GM12878 (cell line): ENCODE measurements at regions not wholly inside any gene's neighbourhood (a gene's known extent, or its start where the extent isn't known, plus 50 kb on each side); places are given as distances from the start of the nearest gene placed in this dataset.

Experiments
- ATAC-seq: fragments of 200-7000 bp; cut with Tn5 transposase; 3 replicates; pipeline ENCODE4 v1.9.1; 2020; ENCODE audit warnings: mild to moderate bottlenecking, moderate library complexity
- BruUV-seq: library from RNA; stranded (reverse); fragments of 400-500 nt; replicated peaks from 2 replicates; lab custom pipeline; 2021; lab: Mats Ljungman, UMichigan
- CTCF ChIA-PET: fragments of 300-600 bp; sonication (Branson Sonifier 250); formaldehyde crosslinking; extraction: SDS; loops from one replicate; lab custom pipeline; 2021; ENCODE audit warnings: inconsistent platforms; lab: Yijun Ruan, JAX
- POLR2A ChIA-PET: fragments of 350-600 bp; formaldehyde crosslinking; extraction: SDS; loops from one replicate; lab custom pipeline; 2021; ENCODE audit warnings: inconsistent platforms; lab: Charles Lee
- RAD21 ChIA-PET: fragments of 300-600 bp; sonication (Branson Sonifier 250); formaldehyde crosslinking; loops from one replicate; lab custom pipeline; 2023; ENCODE audit warnings: antibody characterized with exemption; ENCODE audit not compliant: unreplicated experiment; lab: Charles Lee
- SMC1A ChIA-PET: fragments of 300-600 bp; sonication (Branson Sonifier 250); formaldehyde crosslinking; loops from one replicate; lab custom pipeline; 2023; ENCODE audit not compliant: unreplicated experiment, uncharacterized antibody; lab: Charles Lee
- DNase-seq: peaks from one replicate; pipeline ENCODE4 v3.0.0-alpha.2; 2011; ENCODE audit warnings: low read depth, low spot score
- FAIRE-seq: peaks from 3 replicates; lab custom pipeline; 2011; peaks lifted over from hg19 to GRCh38; lab: Jason Lieb, UNC
- H2AFZ ChIP-seq: 2 replicates; pipeline ENCODE4 v1.6.0; 2011; ENCODE audit warnings: low read depth, low read length, control low read depth; ENCODE audit not compliant: control insufficient read depth
- H3K27ac ChIP-seq: 2 replicates; pipeline ENCODE4 v1.5.1; 2011; ENCODE audit warnings: control low read depth; ENCODE audit not compliant: control insufficient read depth, insufficient read depth
- H3K27me3 ChIP-seq, 2 experiments: replicated peaks in 1 of 2; 2 replicates each; pipeline versions ENCODE4 v1.6.0 to v1.6.1; 2011; ENCODE audit warnings: low read length in 1 of 2; ENCODE audit not compliant: control insufficient read depth in 2 of 2, insufficient read depth in 2 of 2
- H3K36me3 ChIP-seq, 2 experiments: 2 replicates each; pipeline ENCODE4 v1.5.1; 2011; ENCODE audit warnings: low read length in 1 of 2; ENCODE audit not compliant: control insufficient read depth in 2 of 2, insufficient read depth in 2 of 2
- H3K4me1 ChIP-seq: 2 replicates; pipeline ENCODE4 v1.6.1; 2011; ENCODE audit warnings: mild to moderate bottlenecking, low read length, moderate library complexity, mixed read lengths; ENCODE audit not compliant: control insufficient read depth, insufficient read depth
- H3K4me2 ChIP-seq: 2 replicates; pipeline ENCODE4 v1.6.0; 2011; ENCODE audit warnings: control low read depth; ENCODE audit not compliant: control insufficient read depth, insufficient read depth
- H3K4me3 ChIP-seq: fragments of 200-600 bp; sonication (generic); 2 replicates; pipeline ENCODE4 v1.5.1; 2016
- H3K79me2 ChIP-seq: 2 replicates; pipeline ENCODE4 v1.6.0; 2011; ENCODE audit warnings: low read length; ENCODE audit not compliant: control insufficient read depth, insufficient read depth
- H3K9ac ChIP-seq: 2 replicates; pipeline ENCODE4 v1.8.0; 2011; ENCODE audit warnings: low read length, control low read depth, mixed read lengths; ENCODE audit not compliant: control insufficient read depth, insufficient read depth
- H3K9me3 ChIP-seq: replicated peaks from 3 replicates; pipeline ENCODE4 v1.5.1; 2011; ENCODE audit warnings: mild to moderate bottlenecking, low read length; ENCODE audit not compliant: control insufficient read depth, insufficient read depth
- H4K20me1 ChIP-seq: 2 replicates; pipeline ENCODE4 v1.6.0; 2011; ENCODE audit not compliant: control insufficient read depth, insufficient read depth
- EGR1 ChIP-seq, 2 experiments: IDR thresholded peaks; 1 replicate in 1 of 2; 2 replicates in 1 of 2; pipeline ENCODE4 v1.6.1; 2011 to 2012; ENCODE audit warnings: low read depth in 2 of 2, low read length in 2 of 2, borderline replicate concordance in 1 of 2, mild to moderate bottlenecking in 1 of 2, moderate library complexity in 1 of 2
- PAX8 ChIP-seq: fragments of 450-650 bp; IDR thresholded peaks from 2 replicates; pipeline ENCODE4 v1.6.1; 2017; ENCODE audit warnings: mild to moderate bottlenecking, moderate library complexity
- STAT3 ChIP-seq: IDR thresholded peaks from 2 replicates; pipeline ENCODE4 v1.6.1; 2011; ENCODE audit warnings: low read depth, low read length, improper control_type of control experiment
- TCF3 ChIP-seq: IDR thresholded peaks from 2 replicates; pipeline ENCODE4 v1.6.1; 2012; ENCODE audit warnings: low read depth, mild to moderate bottlenecking, low read length, borderline replicate concordance; ENCODE audit not compliant: insufficient read depth
- ZNF274 ChIP-seq: IDR thresholded peaks from one replicate; pipeline ENCODE4 v1.8.0; 2011; ENCODE audit not compliant: insufficient read length, insufficient read depth
- WGBS: methylation state at CpG from one replicate; pipeline ENCODE4 v1.1.6; 2016; ENCODE audit warnings: low lambda C conversion rate; ENCODE audit not compliant: insufficient replicate concordance, insufficient coverage; ENCODE audit errors: missing lambda C conversion rate; 5-methylcytosine and 5-hydroxymethylcytosine counted together
- in situ Hi-C: fragments of 300-500 bp; cut with MboI; formaldehyde crosslinking; loops from 9 replicates; pipeline ENCODE4 v1.14.3; 2018; ENCODE audit warnings: mixed read lengths
- intact Hi-C: fragments of 100-400 bp; cut with micrococcal nuclease; formaldehyde crosslinking; loops from one replicate; pipeline ENCODE4 v1.14.2; 2022; ENCODE audit not compliant: unreplicated experiment
- TF ChIP-seq, protein P1 (sequence below): IDR thresholded peaks from 2 replicates; pipeline ENCODE4 v1.6.1; 2011; ENCODE audit warnings: mild to moderate bottlenecking, low read depth, low read length, moderate library complexity; ENCODE audit not compliant: insufficient replicate concordance
- TF ChIP-seq, protein P2 (sequence below): IDR thresholded peaks from 2 replicates; pipeline ENCODE4 v1.6.1; 2011; ENCODE audit warnings: borderline replicate concordance, low read depth, mild to moderate bottlenecking, moderate library complexity, low read length; ENCODE audit not compliant: insufficient read depth, poor library complexity, severe bottlenecking
- TF ChIP-seq, protein P3 (sequence below): fragments of 450-650 bp; IDR thresholded peaks from 2 replicates; pipeline ENCODE4 v1.6.1; 2016; ENCODE audit warnings: mild to moderate bottlenecking

DNA sequence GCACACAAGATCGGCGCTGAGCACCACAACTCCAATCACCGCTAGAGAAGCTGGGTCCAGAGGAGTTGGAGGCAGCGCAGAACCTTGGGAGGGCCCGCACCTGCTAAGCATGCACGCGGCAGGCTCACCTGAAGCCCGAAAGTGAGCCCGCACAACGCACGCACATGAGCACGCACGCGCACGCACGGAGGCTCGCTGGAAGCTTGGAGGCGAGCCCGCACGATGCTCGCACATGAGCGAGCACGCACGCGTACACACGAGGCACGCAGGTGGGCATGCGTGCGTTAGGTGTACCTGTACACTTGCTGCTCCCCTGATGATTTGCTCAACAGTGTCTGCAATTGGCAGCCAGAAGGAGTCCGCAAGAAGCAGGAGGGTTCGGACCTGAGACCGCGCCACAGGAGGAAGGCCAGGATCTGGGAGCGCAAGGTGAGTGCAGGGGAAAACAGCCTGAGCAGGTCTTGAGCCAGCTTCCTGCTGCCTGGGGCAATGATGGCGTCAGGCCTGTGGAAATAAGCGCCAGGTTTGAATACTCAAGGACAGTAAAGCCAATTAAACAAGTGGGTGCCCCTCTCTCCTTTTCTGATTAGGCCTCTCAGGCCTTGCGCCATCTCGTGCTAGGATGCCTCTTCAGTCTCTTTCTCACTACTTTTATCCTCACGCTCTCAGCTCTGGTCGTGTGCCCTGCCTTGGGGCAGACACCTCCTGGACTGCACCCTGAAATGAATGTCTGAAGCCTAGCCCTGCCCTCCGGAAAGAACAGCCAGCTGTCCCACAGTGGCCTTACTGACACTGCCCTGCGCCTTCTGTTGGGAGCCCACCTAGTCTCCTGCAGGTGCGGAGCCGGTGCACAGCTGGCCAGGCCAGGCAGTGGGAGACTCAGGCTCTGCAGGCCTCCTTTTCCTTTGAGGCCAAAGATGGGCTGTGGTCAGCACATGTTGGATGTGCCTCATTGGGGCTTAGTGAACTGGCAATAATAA, 340.4 kb downstream of the CDC5L start:
- H2AFZ ChIP-seq: no peak overlapping the region
- ChIA-PET CTCF (interaction anchor here (1.4 kb wide), 1 partner anchor 72 kb away, joined by 4 read pairs; no protein-coding TSS in a partner anchor), POLR2A (interaction anchor here (1.3 kb wide), 1 partner anchor 13 kb away, joined by 3 read pairs; no protein-coding TSS in a partner anchor), SMC1A (interaction anchor here (1.0 to 1.3 kb wide), 5 partner anchors 14 to 135 kb away, joined by 3 read pairs; no protein-coding TSS in a partner anchor), RAD21 (no interaction called here)
- WGBS: 89% methylated on average over 44 of the region's 44 CpGs
- BruUV-seq: no TSS peak
- no peaks in the 10 kb centered on the region for H3K9me3 ChIP-seq
- no peaks in the 10 kb centered on the region for H3K79me2 ChIP-seq
- H3K9ac ChIP-seq: no peak overlapping the region
- DNase-seq (no peak), FAIRE-seq (no peak), ATAC-seq (no peak)
- no peaks in the 10 kb centered on the region for H3K36me3 ChIP-seq
- no peak overlapping the region for H3K27ac ChIP-seq
- peaks cover 4% of the 10 kb centered on the region; the same call in 1 of the 2 replicates for H3K4me1 ChIP-seq
- H3K27me3 ChIP-seq: no peaks in the 10 kb centered on the region
- intact Hi-C loops (no loop called here), in situ Hi-C loops (no loop called here)
- H3K4me3 ChIP-seq: no peak overlapping the region
- H3K4me2 ChIP-seq: no peak overlapping the region
- no peaks in the 10 kb centered on the region for H4K20me1 ChIP-seq
- TF ChIP-seq, protein P1, sequence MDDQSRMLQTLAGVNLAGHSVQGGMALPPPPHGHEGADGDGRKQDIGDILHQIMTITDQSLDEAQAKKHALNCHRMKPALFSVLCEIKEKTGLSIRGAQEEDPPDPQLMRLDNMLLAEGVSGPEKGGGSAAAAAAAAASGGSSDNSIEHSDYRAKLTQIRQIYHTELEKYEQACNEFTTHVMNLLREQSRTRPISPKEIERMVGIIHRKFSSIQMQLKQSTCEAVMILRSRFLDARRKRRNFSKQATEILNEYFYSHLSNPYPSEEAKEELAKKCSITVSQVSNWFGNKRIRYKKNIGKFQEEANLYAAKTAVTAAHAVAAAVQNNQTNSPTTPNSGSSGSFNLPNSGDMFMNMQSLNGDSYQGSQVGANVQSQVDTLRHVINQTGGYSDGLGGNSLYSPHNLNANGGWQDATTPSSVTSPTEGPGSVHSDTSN: peak; percentile 26
- TF ChIP-seq EGR1 (IDR thresholded peaks at IDR 0.05; ENCODE audit: borderline replicate concordance in 1 of 2, low read depth in 2 of 2, low read length in 2 of 2) (no peak), STAT3 (no peak), TCF3 (peak; percentile 85; the same call in 1 of the 2 replicates), ZNF274 (no peak), PAX8 (no peak)
- TF ChIP-seq, protein P2, sequence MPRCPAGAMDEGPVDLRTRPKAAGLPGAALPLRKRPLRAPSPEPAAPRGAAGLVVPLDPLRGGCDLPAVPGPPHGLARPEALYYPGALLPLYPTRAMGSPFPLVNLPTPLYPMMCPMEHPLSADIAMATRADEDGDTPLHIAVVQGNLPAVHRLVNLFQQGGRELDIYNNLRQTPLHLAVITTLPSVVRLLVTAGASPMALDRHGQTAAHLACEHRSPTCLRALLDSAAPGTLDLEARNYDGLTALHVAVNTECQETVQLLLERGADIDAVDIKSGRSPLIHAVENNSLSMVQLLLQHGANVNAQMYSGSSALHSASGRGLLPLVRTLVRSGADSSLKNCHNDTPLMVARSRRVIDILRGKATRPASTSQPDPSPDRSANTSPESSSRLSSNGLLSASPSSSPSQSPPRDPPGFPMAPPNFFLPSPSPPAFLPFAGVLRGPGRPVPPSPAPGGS: peak; percentile 94
- TF ChIP-seq, protein P3, sequence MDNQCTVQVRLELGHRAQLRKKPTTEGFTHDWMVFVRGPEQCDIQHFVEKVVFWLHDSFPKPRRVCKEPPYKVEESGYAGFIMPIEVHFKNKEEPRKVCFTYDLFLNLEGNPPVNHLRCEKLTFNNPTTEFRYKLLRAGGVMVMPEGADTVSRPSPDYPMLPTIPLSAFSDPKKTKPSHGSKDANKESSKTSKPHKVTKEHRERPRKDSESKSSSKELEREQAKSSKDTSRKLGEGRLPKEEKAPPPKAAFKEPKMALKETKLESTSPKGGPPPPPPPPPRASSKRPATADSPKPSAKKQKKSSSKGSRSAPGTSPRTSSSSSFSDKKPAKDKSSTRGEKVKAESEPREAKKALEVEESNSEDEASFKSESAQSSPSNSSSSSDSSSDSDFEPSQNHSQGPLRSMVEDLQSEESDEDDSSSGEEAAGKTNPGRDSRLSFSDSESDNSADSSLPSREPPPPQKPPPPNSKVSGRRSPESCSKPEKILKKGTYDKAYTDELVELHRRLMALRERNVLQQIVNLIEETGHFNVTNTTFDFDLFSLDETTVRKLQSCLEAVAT: no peak
